GM20000 (cell line): ENCODE measurements at regions not wholly inside any gene's neighbourhood (a gene's known extent, or its start where the extent isn't known, plus 50 kb on each side); places are given as distances from the start of the nearest gene placed in this dataset.

Experiments
- DNase-seq: peaks from one replicate; pipeline ENCODE4 v3.0.0; 2012; ENCODE audit warnings: low spot score
- CTCF ChIP-seq: IDR thresholded peaks from 2 replicates; pipeline ENCODE4 v1.5.1; 2012; ENCODE audit warnings: mild to moderate bottlenecking, control low read depth; ENCODE audit errors: extremely low read depth, missing control alignments

DNA sequence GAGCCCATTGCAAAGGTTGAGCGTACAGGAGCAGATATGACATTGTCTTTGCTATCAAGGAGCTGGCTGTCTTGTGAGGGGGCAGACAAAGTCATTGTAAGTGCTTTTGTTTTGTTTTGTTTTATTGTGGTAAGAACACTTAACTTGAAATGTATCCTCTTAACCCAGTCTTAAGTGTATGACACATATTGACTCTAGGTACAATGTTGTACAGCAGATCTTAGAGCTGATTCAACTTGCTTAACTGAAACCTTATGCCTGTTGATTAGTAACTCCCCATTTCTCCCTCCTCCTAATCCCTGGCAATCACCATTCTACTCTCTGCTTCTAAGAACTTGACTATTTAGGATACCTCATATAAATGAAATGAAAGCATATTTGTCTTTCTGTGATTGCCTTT is 429.0 kb downstream of the BMP2 start:
- no peak for TF ChIP-seq CTCF
- no peak for DNase-seq

DNA sequence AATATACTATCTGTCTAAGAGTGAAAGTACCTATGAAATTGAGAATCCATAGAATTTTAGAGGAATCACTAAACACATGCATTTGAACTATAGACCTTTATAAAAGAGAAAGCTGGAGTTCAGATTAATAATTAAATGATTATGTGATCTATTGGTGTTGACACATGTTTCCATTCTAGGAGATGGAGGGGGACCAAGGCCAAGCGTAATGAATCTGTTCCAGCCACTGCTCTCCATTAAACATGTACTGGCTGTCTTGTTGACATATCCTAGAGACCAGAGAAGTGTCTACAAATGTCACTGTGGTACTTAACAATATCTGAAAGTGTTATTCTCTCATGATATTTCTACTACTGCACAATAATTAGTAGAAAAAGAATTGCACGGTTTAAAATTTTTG is 432.4 kb downstream of the BMP2 start:
- DNase-seq, result no peak
- TF ChIP-seq CTCF, result no peak

GRCh38 chr20:7207186-7207798 is 439.8 kb downstream of the BMP2 start:
- TF ChIP-seq CTCF, result no peak
- no peak for DNase-seq

- no peak for DNase-seq
- TF ChIP-seq CTCF, result no peak
Measured at GRCh38 chr20:7210910-7211309, 443.4 kb downstream of the BMP2 start.

DNA sequence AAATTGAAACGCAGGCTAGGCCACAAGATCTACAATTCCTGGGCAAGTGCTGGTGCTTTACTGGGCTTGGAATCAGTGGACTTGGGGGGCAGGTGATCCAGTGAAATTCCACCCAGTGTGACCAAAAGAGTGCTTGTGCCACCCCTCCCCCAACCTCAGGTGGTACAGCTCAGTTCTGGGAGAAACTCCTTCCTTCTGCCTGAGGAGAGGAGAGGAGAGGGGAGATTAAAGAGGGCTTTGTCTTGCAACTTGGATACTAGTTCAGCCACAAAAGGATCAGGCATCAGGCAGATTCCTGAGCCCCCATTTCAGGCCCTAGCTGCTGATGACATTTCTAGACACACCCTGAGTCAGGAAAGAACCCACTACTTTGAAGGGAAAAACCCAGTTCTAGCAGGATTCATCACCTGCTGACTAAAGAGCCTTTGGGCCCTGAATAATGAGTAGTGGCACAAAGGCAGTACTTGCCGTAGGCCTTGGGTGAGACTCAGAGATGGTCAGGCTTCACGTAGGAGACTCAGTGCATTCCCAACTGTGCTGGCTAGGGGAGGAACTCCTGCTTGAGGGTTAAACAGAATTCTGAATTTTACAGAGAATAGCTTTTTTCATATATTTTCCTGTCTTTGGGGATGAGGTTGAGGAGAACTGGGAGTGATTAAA is 446.7 kb downstream of the BMP2 start:
- no peak for DNase-seq
- no peak for TF ChIP-seq CTCF

DNA sequence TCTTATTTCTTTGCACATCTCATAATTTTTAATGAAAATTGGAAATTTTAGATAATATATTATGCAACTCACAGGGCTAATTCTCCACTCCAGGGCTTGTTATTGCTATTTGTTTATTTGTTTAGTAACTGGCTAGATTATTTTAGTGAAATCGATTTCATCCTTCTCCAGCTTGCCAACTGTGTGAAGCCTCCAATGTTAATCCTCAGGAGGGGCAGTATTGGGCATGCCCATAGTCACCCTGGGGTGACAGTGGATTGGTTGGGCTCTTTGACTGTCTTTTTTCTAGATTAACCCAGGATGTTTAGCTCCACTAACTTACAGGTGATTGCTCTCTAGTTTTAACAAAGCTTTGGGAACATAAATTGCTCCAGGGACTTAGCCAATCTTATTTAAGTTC is 450.1 kb downstream of the BMP2 start:
- DNase-seq, result no peak
- TF ChIP-seq CTCF, result no peak

DNA sequence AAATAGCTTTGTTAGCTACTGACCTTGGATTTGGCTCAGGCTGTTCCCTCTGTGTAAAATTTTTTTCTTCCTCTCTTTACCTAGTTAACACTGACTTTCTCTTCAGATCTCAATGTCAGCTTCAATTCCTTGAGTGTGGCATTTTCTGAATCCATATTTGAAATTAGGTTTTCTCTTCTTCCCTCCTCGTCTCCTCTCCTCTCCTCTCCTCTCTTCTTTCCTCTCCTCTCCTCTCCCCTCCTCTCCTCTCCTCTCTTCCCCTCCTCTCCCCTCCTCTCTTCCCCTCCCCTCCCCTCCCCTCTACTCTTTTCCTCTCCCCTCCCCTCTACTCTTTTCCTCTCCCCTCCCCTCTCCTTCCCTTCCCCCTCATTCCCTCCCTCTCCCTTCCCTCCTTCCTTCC is 453.3 kb downstream of the BMP2 start:
- no peak for DNase-seq
- TF ChIP-seq CTCF, result no peak
